NCI-H2081 treated with DMSO at 0.1 percent for 48 hours (cell line): ENCODE measurements at regions not wholly inside any gene's neighbourhood (a gene's known extent, or its start where the extent isn't known, plus 50 kb on each side); places are given as distances from the start of the nearest gene placed in this dataset.
"Not testable (repeated sequence)": the region's sequence is repeated elsewhere in the genome, so short reads cannot be mapped to it uniquely, and the experiment has no call there.

Experiments used
- DNase-seq: peaks from one replicate; lab custom pipeline; 2025; lab: John Stamatoyannopoulos, UW

GRCh38 chr16:62903961-62904502 lies 867.8 kb upstream of the CDH8 start:
- no peak for DNase-seq

GRCh38 chr16:62899737-62900136 lies 863.5 kb upstream of the CDH8 start:
- no peak for DNase-seq

- DNase-seq, result no peak
Measured at GRCh38 chr16:62889097-62889496, 852.9 kb upstream of the CDH8 start.

- DNase-seq, result no peak
Measured at GRCh38 chr16:62883509-62883908, 847.3 kb upstream of the CDH8 start.

GRCh38 chr16:62882552-62883221 lies 846.4 kb upstream of the CDH8 start:
- no peak for DNase-seq

- DNase-seq, result no peak
Measured at GRCh38 chr16:62876133-62876532, 839.9 kb upstream of the CDH8 start.

- DNase-seq, result no peak
Measured at GRCh38 chr16:62872339-62872738, 836.1 kb upstream of the CDH8 start.

GRCh38 chr16:62870554-62870953 lies 834.3 kb upstream of the CDH8 start:
- DNase-seq, result no peak

- DNase-seq, result no peak
Measured at GRCh38 chr16:62869837-62870236, 833.6 kb upstream of the CDH8 start.

GRCh38 chr16:62863139-62863538 lies 826.9 kb upstream of the CDH8 start:
- DNase-seq, result no peak

GRCh38 chr16:62853887-62854286 lies 817.6 kb upstream of the CDH8 start:
- DNase-seq, result no peak

GRCh38 chr16:62846399-62847057 lies 810.3 kb upstream of the CDH8 start:
- no peak for DNase-seq

- no peak for DNase-seq
Measured at GRCh38 chr16:62832214-62832613, 796.0 kb upstream of the CDH8 start.

- no peak for DNase-seq
Measured at GRCh38 chr16:62831235-62831850, 795.1 kb upstream of the CDH8 start.

GRCh38 chr16:62829607-62830006 lies 793.4 kb upstream of the CDH8 start:
- no peak for DNase-seq

- DNase-seq, result no peak
Measured at GRCh38 chr16:62829084-62829483, 792.8 kb upstream of the CDH8 start.

GRCh38 chr16:62821824-62822223 lies 785.6 kb upstream of the CDH8 start:
- DNase-seq, result no peak

- DNase-seq, result no peak
Measured at GRCh38 chr16:62816971-62817519, 780.8 kb upstream of the CDH8 start.

- DNase-seq, result no peak
Measured at GRCh38 chr16:62814891-62815290, 778.7 kb upstream of the CDH8 start.

- no peak for DNase-seq
Measured at GRCh38 chr16:62805221-62805857, 769.1 kb upstream of the CDH8 start.

GRCh38 chr16:62794724-62795123 lies 758.5 kb upstream of the CDH8 start:
- no peak for DNase-seq

- not testable (repeated sequence) for DNase-seq
Measured at GRCh38 chr16:62780081-62780480, 743.8 kb upstream of the CDH8 start.
